H9 (cell line): ENCODE measurements at regions not wholly inside any gene's neighbourhood (a gene's known extent, or its start where the extent isn't known, plus 50 kb on each side); places are given as distances from the start of the nearest gene placed in this dataset.

ENCODE experiments used
- DNase-seq: peaks from one replicate; pipeline ENCODE4 v3.0.0-alpha.2; 2017
- H2AFZ ChIP-seq: one replicate; pipeline ENCODE4 v1.6.1; 2013; ENCODE audit warnings: mild to moderate bottlenecking, low read length, control low read depth, moderate library complexity
- H2AK5ac ChIP-seq: 2 replicates; pipeline ENCODE4 v1.6.1; 2013; ENCODE audit warnings: low read length, control low read depth, mixed read lengths; ENCODE audit not compliant: insufficient read length
- H2BK120ac ChIP-seq: one replicate; pipeline ENCODE4 v1.6.1; 2013; ENCODE audit warnings: low read depth, mild to moderate bottlenecking, low read length, control low read depth, inconsistent platforms; ENCODE audit not compliant: poor library complexity, severe bottlenecking
- H2BK12ac ChIP-seq: 2 replicates; pipeline ENCODE4 v1.6.1; 2013; ENCODE audit warnings: low read length, control low read depth, mixed read lengths, low read depth; ENCODE audit not compliant: insufficient read length
- H2BK15ac ChIP-seq: 2 replicates; pipeline ENCODE4 v1.6.1; 2013; ENCODE audit warnings: low read depth, low read length, control low read depth
- H2BK20ac ChIP-seq: one replicate; pipeline ENCODE4 v1.6.1; 2013; ENCODE audit warnings: low read depth, mild to moderate bottlenecking, low read length, control low read depth, inconsistent platforms; ENCODE audit not compliant: poor library complexity, severe bottlenecking
- H2BK5ac ChIP-seq: 2 replicates; pipeline ENCODE4 v1.6.1; 2013; ENCODE audit warnings: low read length, control low read depth, mixed read lengths; ENCODE audit not compliant: insufficient read length
- H3K14ac ChIP-seq: 2 replicates; pipeline ENCODE4 v1.6.1; 2013; ENCODE audit warnings: low read length, control low read depth; ENCODE audit not compliant: insufficient read depth
- H3K18ac ChIP-seq: 2 replicates; pipeline ENCODE4 v1.6.1; 2013; ENCODE audit warnings: low read depth, mild to moderate bottlenecking, mixed read lengths, low read length, control low read depth; ENCODE audit not compliant: insufficient read length
- H3K23ac ChIP-seq: 2 replicates; pipeline ENCODE4 v1.6.1; 2013; ENCODE audit warnings: low read length, control low read depth, mixed read lengths, low read depth; ENCODE audit not compliant: insufficient read length
- H3K23me2 ChIP-seq: 2 replicates; pipeline ENCODE4 v1.6.1; 2013; ENCODE audit warnings: low read depth, mild to moderate bottlenecking, mixed read lengths, low read length, control low read depth; ENCODE audit not compliant: insufficient read length, poor library complexity, severe bottlenecking
- H3K27ac ChIP-seq: 2 replicates; pipeline ENCODE4 v1.5.1; 2013; ENCODE audit warnings: low read length, control low read depth, mixed read lengths, low read depth; ENCODE audit not compliant: insufficient read length
- H3K27me3 ChIP-seq: 2 replicates; pipeline ENCODE4 v1.6.1; 2013; ENCODE audit warnings: low read length, control low read depth, inconsistent platforms; ENCODE audit not compliant: insufficient read depth
- H3K4ac ChIP-seq: 2 replicates; pipeline ENCODE4 v1.6.1; 2013; ENCODE audit warnings: low read depth, mild to moderate bottlenecking, control low read depth, inconsistent platforms, low read length, moderate library complexity
- H3K4me1 ChIP-seq: 2 replicates; pipeline ENCODE4 v1.6.1; 2013; ENCODE audit warnings: low read length, control low read depth, inconsistent platforms; ENCODE audit not compliant: insufficient read depth
- H3K4me2 ChIP-seq: 2 replicates; pipeline ENCODE4 v1.6.1; 2013; ENCODE audit warnings: low read length, control low read depth, mixed read lengths; ENCODE audit not compliant: insufficient read length, insufficient read depth
- H3K56ac ChIP-seq: 2 replicates; pipeline ENCODE4 v1.6.1; 2013; ENCODE audit warnings: low read depth, mild to moderate bottlenecking, mixed read lengths, low read length, control low read depth; ENCODE audit not compliant: insufficient read length
- H3K79me1 ChIP-seq: 2 replicates; pipeline ENCODE4 v1.6.1; 2013; ENCODE audit warnings: low read depth, mild to moderate bottlenecking, moderate library complexity, low read length, control low read depth, inconsistent platforms; ENCODE audit not compliant: insufficient read depth, poor library complexity, severe bottlenecking
- H3K79me2 ChIP-seq: 2 replicates; pipeline ENCODE4 v1.6.1; 2013; ENCODE audit warnings: low read length, control low read depth, inconsistent platforms; ENCODE audit not compliant: insufficient read depth
- H3K9ac ChIP-seq: 2 replicates; pipeline ENCODE4 v1.6.1; 2013; ENCODE audit warnings: low read length, control low read depth, mixed read lengths; ENCODE audit not compliant: insufficient read length; ENCODE audit errors: extremely low read depth
- H3K9me3 ChIP-seq: one replicate; pipeline ENCODE4 v1.6.1; 2013; ENCODE audit warnings: low read depth, low read length, inconsistent platforms; ENCODE audit not compliant: control insufficient read depth
- H3T11ph ChIP-seq: one replicate; pipeline ENCODE4 v1.6.1; 2013; ENCODE audit warnings: mild to moderate bottlenecking, low read length, control low read depth, inconsistent platforms
- H4K20me1 ChIP-seq: one replicate; pipeline ENCODE4 v1.6.1; 2013; ENCODE audit not compliant: control insufficient read depth, insufficient read length, insufficient read depth
- H4K5ac ChIP-seq: 2 replicates; pipeline ENCODE4 v1.6.1; 2013; ENCODE audit warnings: low read depth, mild to moderate bottlenecking, mixed read lengths, low read length, control low read depth; ENCODE audit not compliant: insufficient read length
- H4K8ac ChIP-seq: replicated peaks from 2 replicates; pipeline ENCODE4 v1.6.1; 2013; ENCODE audit warnings: low read length, control low read depth, mixed read lengths, low read depth; ENCODE audit not compliant: insufficient read length
- H4K91ac ChIP-seq: 2 replicates; pipeline ENCODE4 v1.6.1; 2013; ENCODE audit warnings: low read depth, mild to moderate bottlenecking, moderate library complexity, mixed read lengths, low read length, control low read depth; ENCODE audit not compliant: insufficient read length
- H3K27ac Mint-ChIP-seq, 3 experiments: 2 replicates in 2 of 3; 3 replicates in 1 of 3; pipeline ENCODE4 v1.8.0; 2020 to 2021; ENCODE audit warnings: mixed read lengths in 3 of 3, mild to moderate bottlenecking in 1 of 3, moderate library complexity in 1 of 3
- H3K27me3 Mint-ChIP-seq: 2 replicates; pipeline ENCODE4 v1.8.0; 2021; ENCODE audit warnings: low read depth, mild to moderate bottlenecking, moderate library complexity, mixed read lengths
- H3K36me3 Mint-ChIP-seq, 3 experiments: 2 replicates in 2 of 3; 3 replicates in 1 of 3; pipeline ENCODE4 v1.8.0; 2020 to 2021; ENCODE audit warnings: low read depth in 3 of 3, mixed read lengths in 3 of 3; ENCODE audit not compliant: insufficient read depth in 1 of 3
- H3K4me1 Mint-ChIP-seq, 2 experiments: 2 replicates each; pipeline ENCODE4 v1.8.0; 2020; ENCODE audit warnings: mixed read lengths in 2 of 2
- H3K4me3 Mint-ChIP-seq, 2 experiments: 2 replicates in 1 of 2; 3 replicates in 1 of 2; pipeline ENCODE4 v1.8.0; 2020 to 2021; ENCODE audit warnings: mild to moderate bottlenecking in 2 of 2, mixed read lengths in 2 of 2, moderate library complexity in 1 of 2
- H3K9me3 Mint-ChIP-seq, 2 experiments: 2 replicates in 1 of 2; 3 replicates in 1 of 2; pipeline ENCODE4 v1.8.0; 2020; ENCODE audit warnings: mild to moderate bottlenecking in 2 of 2, mixed read lengths in 2 of 2, moderate library complexity in 1 of 2
- whole genome bisulfite sequencing: extraction: QIAGEN DNeasy Blood & Tissue Kit; methylation state at CpG from one replicate; pipeline ENCODE4 v1.1.7; 2013; ENCODE audit warnings: missing lambda C conversion rate, low lambda C conversion rate, mixed read lengths; ENCODE audit not compliant: insufficient read length; ENCODE audit errors: extremely low coverage; 5-methylcytosine and 5-hydroxymethylcytosine counted together
- TF ChIP-seq, protein P1 (sequence below): fragments of 200-600 bp; sonication (generic); conservative IDR thresholded peaks from 3 replicates; pipeline ENCODE4 v1.8.0; 2021; ENCODE audit warnings: antibody characterized with exemption, mild to moderate bottlenecking

DNA sequence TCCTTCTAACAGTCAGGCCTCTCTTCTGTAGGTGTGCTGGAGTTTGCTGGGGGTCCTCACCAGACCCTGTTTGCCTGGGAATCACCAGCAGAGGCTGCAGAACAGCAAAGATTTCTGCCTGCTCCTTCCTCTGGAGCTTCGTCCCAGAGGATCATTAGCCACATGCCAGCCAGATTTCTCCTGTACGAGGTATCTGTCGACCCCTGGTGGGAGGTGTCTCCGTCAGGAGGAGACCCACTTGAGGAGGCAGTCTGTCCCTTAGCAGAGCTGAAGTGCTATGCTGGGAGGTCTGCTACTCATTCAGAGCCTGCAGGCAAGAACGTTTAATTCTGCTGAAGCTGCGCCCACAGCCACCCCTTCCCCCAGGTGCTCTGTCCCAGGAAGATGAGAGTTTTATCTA lies 611.1 kb upstream of the COBL start:
- no peaks in the 10 kb centered on the region for H4K20me1 ChIP-seq
- Mint-ChIP-seq H3K9me3 (peaks cover 21 to 24% of the 10 kb centered on the region in 2 experiments; a peak in 4 of 5 replicates), H3K4me1 (no peaks in the 10 kb centered on the region), H3K4me3 (no peak overlapping the region), H3K27ac (no peak overlapping the region), H3K27me3 (no peaks in the 10 kb centered on the region), H3K36me3 (peaks cover 0 to 26% (median 7%) of the 10 kb centered on the region in 3 experiments)
- no peak overlapping the region for H3K4ac ChIP-seq
- H3T11ph ChIP-seq = no peak overlapping the region
- no peak overlapping the region for H4K8ac ChIP-seq
- H3K27me3 ChIP-seq = no peaks in the 10 kb centered on the region
- H4K91ac ChIP-seq = no peak overlapping the region
- no peak overlapping the region for H2BK120ac ChIP-seq
- H3K79me2 ChIP-seq = no peaks in the 10 kb centered on the region
- no peak overlapping the region for H2BK12ac ChIP-seq
- no peaks in the 10 kb centered on the region for H3K23me2 ChIP-seq
- H4K5ac ChIP-seq = no peak overlapping the region
- no peak overlapping the region for H3K4me2 ChIP-seq
- H3K79me1 ChIP-seq = no peaks in the 10 kb centered on the region
- H3K14ac ChIP-seq = no peak overlapping the region; the same call in 1 of the 2 replicates
- no peak overlapping the region for H3K23ac ChIP-seq
- H3K27ac ChIP-seq = no peak overlapping the region
- no peak overlapping the region for H2BK20ac ChIP-seq
- no peak overlapping the region for H3K9ac ChIP-seq
- no peak overlapping the region for H3K18ac ChIP-seq
- H2AK5ac ChIP-seq = no peak overlapping the region
- H3K4me1 ChIP-seq = no peaks in the 10 kb centered on the region
- peak; percentile 43 for DNase-seq
- no peak overlapping the region for H2BK5ac ChIP-seq
- no peak overlapping the region for H2BK15ac ChIP-seq
- no peaks in the 10 kb centered on the region for H3K9me3 ChIP-seq
- no peak overlapping the region for H3K56ac ChIP-seq
- TF ChIP-seq, protein P1, sequence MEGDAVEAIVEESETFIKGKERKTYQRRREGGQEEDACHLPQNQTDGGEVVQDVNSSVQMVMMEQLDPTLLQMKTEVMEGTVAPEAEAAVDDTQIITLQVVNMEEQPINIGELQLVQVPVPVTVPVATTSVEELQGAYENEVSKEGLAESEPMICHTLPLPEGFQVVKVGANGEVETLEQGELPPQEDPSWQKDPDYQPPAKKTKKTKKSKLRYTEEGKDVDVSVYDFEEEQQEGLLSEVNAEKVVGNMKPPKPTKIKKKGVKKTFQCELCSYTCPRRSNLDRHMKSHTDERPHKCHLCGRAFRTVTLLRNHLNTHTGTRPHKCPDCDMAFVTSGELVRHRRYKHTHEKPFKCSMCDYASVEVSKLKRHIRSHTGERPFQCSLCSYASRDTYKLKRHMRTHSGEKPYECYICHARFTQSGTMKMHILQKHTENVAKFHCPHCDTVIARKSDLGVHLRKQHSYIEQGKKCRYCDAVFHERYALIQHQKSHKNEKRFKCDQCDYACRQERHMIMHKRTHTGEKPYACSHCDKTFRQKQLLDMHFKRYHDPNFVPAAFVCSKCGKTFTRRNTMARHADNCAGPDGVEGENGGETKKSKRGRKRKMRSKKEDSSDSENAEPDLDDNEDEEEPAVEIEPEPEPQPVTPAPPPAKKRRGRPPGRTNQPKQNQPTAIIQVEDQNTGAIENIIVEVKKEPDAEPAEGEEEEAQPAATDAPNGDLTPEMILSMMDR = peak; percentile 25; the same call in 2 of the 3 replicates
- no peak overlapping the region for H2AFZ ChIP-seq
- no CpG with 5 or more reads among the region's 6 CpGs for WGBS
